Tibial nerve (tissue), 4 donors: ENCODE measurements at regions not wholly inside any gene's neighbourhood (a gene's known extent, or its start where the extent isn't known, plus 50 kb on each side); places are given as distances from the start of the nearest gene placed in this dataset.

Source experiments
- CTCF ChIP-seq, 5 experiments: fragments of 200-600 bp in 3 of 5; fragments of 450-650 bp in 2 of 5; sonication (generic) in 3 of 5; IDR thresholded peaks; one replicate each; pipeline ENCODE4 v1.5.1; 2016 to 2019; ENCODE audit warnings: antibody characterized with exemption in 5 of 5, mild to moderate bottlenecking in 3 of 5, moderate library complexity in 2 of 5
- EP300 ChIP-seq, 2 donors: sonication (generic); formaldehyde crosslinking; IDR thresholded peaks; one replicate each; pipeline ENCODE4 v1.6.1; 2017; ENCODE audit warnings: antibody characterized with exemption in 2 of 2, mild to moderate bottlenecking in 1 of 2
- POLR2A ChIP-seq, 2 donors: fragments of 450-650 bp; IDR thresholded peaks; one replicate each; pipeline ENCODE4 v1.6.1; 2017; ENCODE audit warnings: antibody characterized with exemption in 2 of 2, mild to moderate bottlenecking in 2 of 2, moderate library complexity in 2 of 2

- TF ChIP-seq CTCF (IDR thresholded peaks at IDR 0.05) (no peak), POLR2A (IDR thresholded peaks at IDR 0.05) (no peak), EP300 (IDR thresholded peaks at IDR 0.05) (no peak)
Observed at GRCh38 chr18:60809937-60810336, 437.4 kb upstream of the MC4R start.
